ENCODE measurements at regions not wholly inside any gene's neighbourhood (a gene's known extent, or its start where the extent isn't known, plus 50 kb on each side); places are given as distances from the start of the nearest gene placed in this dataset.

DNA sequence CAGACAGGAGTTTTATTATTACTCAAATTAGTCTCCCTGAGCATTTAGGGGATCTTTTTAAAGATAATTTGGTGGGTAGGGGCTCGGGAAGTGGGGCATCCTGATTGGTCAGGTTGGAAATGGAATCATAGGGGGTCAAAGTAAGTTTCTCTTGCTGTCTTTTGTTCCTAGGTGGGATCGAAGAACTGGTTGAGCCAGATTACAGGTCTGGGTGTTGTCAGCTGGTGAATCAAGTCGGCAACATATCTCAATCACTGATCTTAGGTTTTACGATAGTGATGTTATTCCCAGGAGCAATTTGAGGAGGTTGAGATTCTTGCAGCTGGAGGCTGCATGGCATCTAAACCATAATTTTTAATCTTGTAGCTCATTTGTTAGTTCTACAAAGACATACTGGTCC, 629.5 kb upstream of the AMOT start:
- TF ChIP-seq, protein P1, sequence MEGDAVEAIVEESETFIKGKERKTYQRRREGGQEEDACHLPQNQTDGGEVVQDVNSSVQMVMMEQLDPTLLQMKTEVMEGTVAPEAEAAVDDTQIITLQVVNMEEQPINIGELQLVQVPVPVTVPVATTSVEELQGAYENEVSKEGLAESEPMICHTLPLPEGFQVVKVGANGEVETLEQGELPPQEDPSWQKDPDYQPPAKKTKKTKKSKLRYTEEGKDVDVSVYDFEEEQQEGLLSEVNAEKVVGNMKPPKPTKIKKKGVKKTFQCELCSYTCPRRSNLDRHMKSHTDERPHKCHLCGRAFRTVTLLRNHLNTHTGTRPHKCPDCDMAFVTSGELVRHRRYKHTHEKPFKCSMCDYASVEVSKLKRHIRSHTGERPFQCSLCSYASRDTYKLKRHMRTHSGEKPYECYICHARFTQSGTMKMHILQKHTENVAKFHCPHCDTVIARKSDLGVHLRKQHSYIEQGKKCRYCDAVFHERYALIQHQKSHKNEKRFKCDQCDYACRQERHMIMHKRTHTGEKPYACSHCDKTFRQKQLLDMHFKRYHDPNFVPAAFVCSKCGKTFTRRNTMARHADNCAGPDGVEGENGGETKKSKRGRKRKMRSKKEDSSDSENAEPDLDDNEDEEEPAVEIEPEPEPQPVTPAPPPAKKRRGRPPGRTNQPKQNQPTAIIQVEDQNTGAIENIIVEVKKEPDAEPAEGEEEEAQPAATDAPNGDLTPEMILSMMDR (conservative IDR thresholded peaks at IDR 0.05; ENCODE audit: low read length): no peak
- no peak for TF ChIP-seq EZH2phosphoT487 (IDR thresholded peaks at IDR 0.05; ENCODE audit: borderline replicate concordance)
